ENCODE measurements at regions not wholly inside any gene's neighbourhood (a gene's known extent, or its start where the extent isn't known, plus 50 kb on each side); places are given as distances from the start of the nearest gene placed in this dataset.
"Not testable (repeated sequence)": the region's sequence is repeated elsewhere in the genome, so short reads cannot be mapped to it uniquely, and the experiment has no call there.

GRCh38 chr3:88812576-88812975 is 294.8 kb upstream of the EPHA3 start:
- DNase-seq: no peak

GRCh38 chr3:88816445-88816844 is 291.0 kb upstream of the EPHA3 start:
- DNase-seq: no peak

DNA sequence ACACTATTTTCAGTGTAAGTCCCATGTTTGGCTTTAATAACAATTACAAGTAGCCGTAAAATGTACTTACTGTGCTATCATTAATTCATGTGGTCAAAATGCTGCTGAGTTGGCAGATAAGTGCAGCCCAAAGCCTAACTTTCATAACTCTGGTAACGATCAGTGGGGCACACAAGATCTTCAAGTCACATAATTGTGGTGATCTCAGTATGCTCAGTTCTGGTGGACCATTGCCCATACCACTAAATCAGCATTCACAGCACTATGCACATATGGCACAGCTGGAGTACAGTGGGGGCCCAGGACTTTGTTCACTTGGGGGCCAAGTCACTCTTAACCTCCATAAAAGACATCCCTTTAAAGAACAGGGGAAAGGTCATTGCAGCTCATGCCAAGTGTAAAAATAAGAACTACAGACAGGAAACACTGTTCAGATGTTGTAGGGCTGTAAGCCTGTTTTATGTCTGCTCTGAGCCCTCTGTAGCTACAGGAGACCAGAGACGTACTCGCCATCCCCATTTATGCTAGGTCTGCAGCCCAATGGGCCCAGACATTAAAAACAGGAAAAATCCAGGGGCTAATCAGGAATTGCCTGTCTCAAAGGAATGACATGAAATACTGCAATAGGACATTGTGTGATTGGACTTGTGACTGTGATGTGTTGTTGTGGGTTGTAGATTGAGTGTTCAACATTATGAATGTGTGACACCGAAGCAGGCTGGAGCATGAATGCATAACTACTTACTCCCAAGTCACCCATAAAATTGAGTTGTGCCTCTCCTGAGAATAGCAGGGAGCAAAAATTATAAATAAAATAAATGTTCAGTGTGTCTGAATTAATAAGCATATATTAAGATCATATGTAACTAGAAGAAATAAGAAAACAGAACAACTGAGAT is 282.5 kb upstream of the EPHA3 start:
- no peak for DNase-seq

GRCh38 chr3:88828466-88828865 is 279.0 kb upstream of the EPHA3 start:
- DNase-seq: no peak

GRCh38 chr3:88852606-88853005 is 254.8 kb upstream of the EPHA3 start:
- no peak for DNase-seq

DNA sequence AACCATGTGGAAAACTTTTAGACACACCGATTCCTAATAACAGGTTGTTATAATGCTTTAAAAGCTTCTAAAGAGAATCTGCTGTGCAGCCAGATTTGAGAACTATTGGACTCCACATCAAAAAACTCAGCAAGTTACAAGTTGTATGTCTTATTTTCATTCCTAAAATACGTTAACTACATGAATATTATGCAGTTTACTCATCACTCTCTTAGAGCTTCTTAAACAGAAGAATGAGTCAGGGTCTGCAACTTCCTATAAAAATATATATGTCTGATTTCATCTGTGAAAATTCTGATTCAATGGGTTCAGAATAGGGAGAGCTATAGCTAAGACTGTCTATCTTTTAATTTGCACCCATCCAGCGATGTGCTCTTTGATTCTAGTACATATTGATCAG is 244.2 kb upstream of the EPHA3 start:
- no peak for DNase-seq

GRCh38 chr3:88876724-88877123 is 230.7 kb upstream of the EPHA3 start:
- DNase-seq: no peak

GRCh38 chr3:88879905-88880304 is 227.5 kb upstream of the EPHA3 start:
- DNase-seq: no peak

DNA sequence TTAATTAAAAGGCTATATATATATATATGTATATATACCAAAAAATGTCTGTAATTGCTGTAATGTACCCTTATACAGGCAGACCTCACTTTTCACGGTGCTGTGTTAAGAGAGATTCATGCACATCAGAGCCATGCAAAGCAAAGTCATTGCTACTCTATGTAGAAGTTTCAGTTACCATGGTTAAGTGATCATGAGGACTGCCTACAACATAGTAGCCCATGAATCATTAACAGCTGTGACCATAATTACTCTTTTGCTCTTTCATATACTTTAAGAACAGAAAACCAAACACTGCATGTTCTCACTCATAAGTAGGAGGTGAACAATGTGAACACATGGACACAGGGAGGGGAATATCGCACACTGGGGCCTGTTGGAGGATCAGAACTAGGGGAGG is 225.3 kb upstream of the EPHA3 start:
- no peak for DNase-seq

DNA sequence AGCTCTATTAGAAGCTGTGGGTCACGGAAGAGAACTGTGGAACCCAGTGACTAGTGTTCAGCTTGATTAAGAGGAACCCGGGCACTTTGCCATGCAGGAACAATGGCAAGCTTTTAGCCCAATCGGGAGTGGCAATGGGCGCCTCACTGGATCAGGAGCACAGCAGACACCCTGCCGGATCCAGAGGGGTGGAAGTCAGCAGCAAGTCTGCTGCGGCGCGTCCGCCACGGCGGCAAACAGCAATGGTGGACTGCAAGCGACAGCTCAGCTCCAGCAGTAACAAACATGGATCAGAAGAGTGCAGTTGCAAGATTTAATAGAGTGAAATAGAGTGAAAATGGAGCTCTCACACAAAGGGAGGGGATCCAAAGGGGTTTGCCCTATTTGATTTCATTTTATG is 220.8 kb upstream of the EPHA3 start:
- not testable (repeated sequence) for DNase-seq

DNA sequence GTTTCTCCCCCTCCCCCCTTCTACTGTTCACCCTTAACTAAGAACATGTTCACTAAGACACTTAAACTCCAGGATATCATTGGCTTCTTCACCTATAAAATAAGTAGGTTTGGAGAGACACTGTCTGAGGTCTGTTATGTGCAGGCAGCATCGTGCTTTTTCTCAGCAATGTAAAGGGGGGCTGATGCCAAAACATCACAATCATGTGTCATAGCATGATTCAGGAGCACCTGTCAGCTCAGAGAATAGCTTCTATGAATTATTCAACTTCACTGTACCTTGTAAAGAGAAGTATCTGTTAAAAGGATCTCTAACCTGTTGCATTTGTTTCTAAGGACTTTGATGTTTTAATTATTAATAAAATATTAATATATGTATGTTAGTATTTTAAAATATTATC is 211.4 kb upstream of the EPHA3 start:
- no peak for DNase-seq

- no peak for DNase-seq
Observed at GRCh38 chr3:88912294-88912877, 195.0 kb upstream of the EPHA3 start.

DNA sequence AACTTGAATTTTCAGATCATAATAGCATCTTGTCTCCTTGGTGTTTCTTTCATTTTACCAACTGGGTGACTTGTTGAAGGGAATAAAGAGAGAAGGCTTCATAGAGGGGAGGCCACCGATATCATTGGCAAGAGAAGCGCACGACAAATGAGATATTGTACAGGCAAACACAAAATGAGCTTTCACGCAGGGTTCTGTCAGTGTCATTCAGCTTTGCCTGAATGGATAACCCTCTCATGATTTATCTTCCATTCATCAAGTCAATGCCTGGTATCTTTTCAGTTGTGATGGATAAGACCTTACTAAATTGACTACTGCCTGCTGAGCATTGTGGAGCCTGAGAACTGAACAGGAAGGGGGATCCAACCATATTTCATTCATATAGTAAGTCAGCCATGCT is 188.6 kb upstream of the EPHA3 start:
- DNase-seq: no peak

DNA sequence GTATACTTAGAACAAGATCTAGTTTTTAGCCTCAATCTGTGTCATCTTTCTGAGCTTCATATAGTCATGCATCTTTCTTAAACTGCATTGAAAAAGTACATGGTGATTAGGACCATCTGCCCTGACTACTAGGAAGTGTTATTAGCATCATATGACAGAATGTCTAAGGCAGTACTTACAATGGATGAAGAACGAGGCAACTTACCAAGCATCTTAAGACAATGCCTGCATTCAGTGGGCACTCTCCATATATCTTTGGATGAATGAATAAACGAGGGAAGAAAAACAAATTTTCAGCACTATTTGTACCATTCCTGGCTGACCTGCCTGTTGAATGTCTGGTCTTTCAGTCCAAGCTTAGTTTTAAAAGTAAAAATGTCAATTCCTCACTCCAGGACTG is 185.4 kb upstream of the EPHA3 start:
- DNase-seq: no peak

DNA sequence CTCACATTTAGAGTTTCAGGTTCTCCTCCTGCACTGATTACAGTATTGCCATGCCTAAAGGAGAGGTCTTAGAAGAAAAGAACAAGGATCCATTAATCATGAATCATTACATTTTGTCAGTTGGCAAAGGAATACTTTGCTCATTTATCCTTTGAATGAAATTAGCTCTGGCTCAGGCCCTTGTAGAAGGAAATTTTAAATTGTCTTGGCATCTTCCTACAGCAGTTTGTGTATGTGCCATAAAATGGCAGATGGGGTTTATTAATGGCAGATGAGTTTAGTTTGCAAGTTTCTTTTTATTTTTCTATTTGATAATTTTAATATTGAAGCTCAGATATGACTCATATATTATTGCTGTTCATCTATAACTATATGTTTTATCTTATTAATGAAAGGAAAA is 181.2 kb upstream of the EPHA3 start:
- no peak for DNase-seq

DNA sequence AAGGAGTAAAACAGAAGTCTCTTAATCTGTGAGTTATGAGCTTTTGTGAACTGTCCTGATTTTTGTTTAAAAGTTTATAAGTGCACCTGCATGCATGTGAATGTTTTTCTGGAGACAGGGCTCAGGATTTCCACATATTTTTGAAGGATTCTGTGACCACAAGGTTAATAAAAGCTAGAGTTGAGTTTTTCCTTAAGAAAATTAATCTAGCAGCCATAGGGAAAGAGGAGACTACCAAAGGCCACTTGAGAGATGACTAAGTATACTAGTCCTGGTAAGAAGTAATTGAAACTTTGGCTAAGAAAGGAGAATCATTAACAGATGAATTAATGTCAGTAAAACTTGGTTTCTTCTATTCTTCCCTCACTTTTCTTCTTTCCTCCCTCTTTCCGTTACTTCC is 176.8 kb upstream of the EPHA3 start:
- no peak for DNase-seq

DNA sequence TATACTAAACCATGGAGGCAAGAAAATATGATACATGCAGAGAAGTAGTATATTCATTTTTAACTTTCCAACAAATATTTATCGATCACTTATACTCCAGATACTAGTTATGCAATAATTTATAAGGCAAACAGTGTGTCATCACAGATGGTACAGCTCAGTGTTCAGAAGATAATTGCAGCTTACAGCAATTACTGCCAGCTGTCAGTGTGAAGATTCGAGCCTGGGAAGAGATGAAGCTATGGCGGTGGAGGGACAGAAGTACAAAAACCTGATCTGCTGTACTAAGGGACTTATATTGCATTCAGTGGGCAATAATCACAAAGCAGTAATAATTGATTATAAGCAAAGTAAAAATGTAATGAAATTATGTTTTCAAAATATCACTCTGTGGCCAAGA is 170.6 kb upstream of the EPHA3 start:
- no peak for DNase-seq

- DNase-seq: no peak
Observed at GRCh38 chr3:88940296-88940695, 167.1 kb upstream of the EPHA3 start.

DNA sequence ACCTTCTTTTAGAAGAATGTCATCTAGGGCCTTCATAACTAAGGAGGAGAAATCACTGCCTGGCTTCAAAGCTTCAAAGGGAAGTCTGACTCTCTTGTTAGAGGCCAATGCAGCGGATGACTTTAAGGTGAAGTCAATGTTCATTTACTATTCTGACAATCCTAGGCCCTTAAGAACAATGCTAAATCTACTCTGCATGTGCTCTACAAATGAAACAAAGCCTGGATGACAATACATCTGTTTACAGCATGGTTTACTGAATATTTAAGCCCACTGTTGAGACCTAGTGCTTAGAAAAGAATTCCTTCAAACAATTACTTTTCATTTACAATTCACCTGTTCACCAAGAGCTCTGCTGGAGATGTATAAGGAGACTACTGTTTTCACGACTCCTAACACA is 160.4 kb upstream of the EPHA3 start:
- no peak for DNase-seq

DNA sequence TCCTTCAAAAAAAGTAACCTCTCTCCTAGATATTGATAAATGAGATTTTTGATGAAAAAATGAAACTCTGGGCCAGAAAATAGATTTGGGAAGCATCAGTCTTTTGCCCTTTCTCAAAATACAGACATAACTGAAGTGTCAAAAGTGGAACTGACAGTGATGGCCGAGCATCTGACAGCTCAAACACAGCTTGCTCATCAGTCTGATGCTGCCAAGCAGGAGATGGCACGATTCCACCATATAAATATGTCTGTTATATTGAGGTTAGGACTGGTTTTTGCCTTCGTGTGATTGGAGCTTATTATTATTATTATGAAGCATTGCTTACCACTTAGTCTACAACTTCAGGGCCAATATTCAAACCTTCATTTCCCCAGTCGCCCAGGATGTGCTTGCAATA is 152.6 kb upstream of the EPHA3 start:
- DNase-seq: no peak

GRCh38 chr3:88955274-88955673 is 152.1 kb upstream of the EPHA3 start:
- no peak for DNase-seq

- DNase-seq: peak; percentile 17
Observed at GRCh38 chr3:88957711-88958439, 149.5 kb upstream of the EPHA3 start.

- no peak for DNase-seq
Observed at GRCh38 chr3:88960019-88960418, 147.4 kb upstream of the EPHA3 start.

DNA sequence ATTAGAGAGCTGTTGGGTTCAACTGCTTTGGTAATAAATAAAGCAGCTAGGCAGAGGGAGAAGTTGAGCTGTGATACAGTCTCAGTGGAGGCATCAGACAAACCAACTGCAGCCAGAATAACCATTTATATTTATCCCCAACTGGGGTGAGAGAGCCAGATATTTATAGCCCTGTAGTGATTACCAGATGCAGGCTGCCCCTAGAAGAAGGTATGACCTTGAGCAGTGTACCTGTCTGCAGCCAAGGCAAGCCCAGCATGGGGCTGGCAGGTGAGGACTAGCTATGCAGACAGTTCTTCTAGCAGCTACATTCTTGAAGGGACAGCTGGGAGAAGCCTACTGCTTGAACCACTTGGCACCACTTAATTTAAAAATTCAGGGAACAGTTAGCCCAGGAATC is 144.4 kb upstream of the EPHA3 start:
- no peak for DNase-seq
